Adrenal gland (tissue), 5 donors: ENCODE measurements at regions not wholly inside any gene's neighbourhood (a gene's known extent, or its start where the extent isn't known, plus 50 kb on each side); places are given as distances from the start of the nearest gene placed in this dataset.

Source experiments
- CTCF ChIP-seq, 6 experiments: fragments of 450-650 bp in 4 of 6; fragments of 200-600 bp in 2 of 6; sonication (generic) in 1 of 6; IDR thresholded peaks; 1 replicate in 5 of 6; 2 replicates in 1 of 6; pipeline versions ENCODE4 v1.5.1 to v1.8.0; 2016 to 2021; ENCODE audit warnings: antibody characterized with exemption in 6 of 6, mild to moderate bottlenecking in 2 of 6, moderate library complexity in 1 of 6
- POLR2A ChIP-seq, 2 donors: fragments of 450-650 bp; IDR thresholded peaks; one replicate each; pipeline ENCODE4 v1.6.1; 2017; ENCODE audit warnings: antibody characterized with exemption in 2 of 2, mild to moderate bottlenecking in 2 of 2, moderate library complexity in 1 of 2
- donor health status: DM: no; HTN: no; CAD: no.

DNA sequence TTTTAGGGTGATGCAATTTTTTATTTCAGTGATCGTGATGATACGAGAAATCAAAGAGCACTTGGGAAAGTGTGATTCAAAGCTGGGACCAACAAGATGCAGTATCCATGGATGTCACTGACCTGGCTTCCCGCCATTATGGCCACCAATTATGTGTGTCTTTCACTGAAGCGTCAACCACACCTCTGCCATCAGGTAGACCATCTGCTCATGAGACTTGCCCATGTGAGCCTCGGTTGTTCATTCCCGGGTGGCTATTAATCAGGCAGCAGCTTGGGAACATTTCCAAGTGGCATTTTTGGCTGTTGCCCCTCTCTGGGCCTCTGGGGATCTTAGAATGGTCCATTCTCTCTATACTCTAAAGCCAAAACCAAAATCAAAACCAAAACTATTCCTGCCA, 436.0 kb upstream of the ADAMTSL1 start:
- TF ChIP-seq CTCF (IDR thresholded peaks at IDR 0.05) (no peak), POLR2A (IDR thresholded peaks at IDR 0.05) (no peak)
